Breast epithelium (tissue), 3 donors: ENCODE measurements at regions not wholly inside any gene's neighbourhood (a gene's known extent, or its start where the extent isn't known, plus 50 kb on each side); places are given as distances from the start of the nearest gene placed in this dataset.

Experiments used
- POLR2A ChIP-seq: fragments of 450-650 bp; IDR thresholded peaks from one replicate; pipeline ENCODE4 v1.6.1; 2016; ENCODE audit warnings: antibody characterized with exemption, mild to moderate bottlenecking, moderate library complexity
- POLR2AphosphoS5 ChIP-seq, 3 donors: sonication (generic); formaldehyde crosslinking; IDR thresholded peaks; one replicate each; pipeline ENCODE4 v1.6.1; 2017; ENCODE audit warnings: antibody characterized with exemption in 3 of 3
- TF ChIP-seq, protein P1 (sequence below), 3 donors: fragments of 450-650 bp; IDR thresholded peaks; one replicate each; pipeline ENCODE4 v1.5.1; 2016 to 2017; ENCODE audit warnings: antibody characterized with exemption in 3 of 3, mild to moderate bottlenecking in 3 of 3, moderate library complexity in 3 of 3

- no peak for TF ChIP-seq POLR2A
- TF ChIP-seq, protein P1, sequence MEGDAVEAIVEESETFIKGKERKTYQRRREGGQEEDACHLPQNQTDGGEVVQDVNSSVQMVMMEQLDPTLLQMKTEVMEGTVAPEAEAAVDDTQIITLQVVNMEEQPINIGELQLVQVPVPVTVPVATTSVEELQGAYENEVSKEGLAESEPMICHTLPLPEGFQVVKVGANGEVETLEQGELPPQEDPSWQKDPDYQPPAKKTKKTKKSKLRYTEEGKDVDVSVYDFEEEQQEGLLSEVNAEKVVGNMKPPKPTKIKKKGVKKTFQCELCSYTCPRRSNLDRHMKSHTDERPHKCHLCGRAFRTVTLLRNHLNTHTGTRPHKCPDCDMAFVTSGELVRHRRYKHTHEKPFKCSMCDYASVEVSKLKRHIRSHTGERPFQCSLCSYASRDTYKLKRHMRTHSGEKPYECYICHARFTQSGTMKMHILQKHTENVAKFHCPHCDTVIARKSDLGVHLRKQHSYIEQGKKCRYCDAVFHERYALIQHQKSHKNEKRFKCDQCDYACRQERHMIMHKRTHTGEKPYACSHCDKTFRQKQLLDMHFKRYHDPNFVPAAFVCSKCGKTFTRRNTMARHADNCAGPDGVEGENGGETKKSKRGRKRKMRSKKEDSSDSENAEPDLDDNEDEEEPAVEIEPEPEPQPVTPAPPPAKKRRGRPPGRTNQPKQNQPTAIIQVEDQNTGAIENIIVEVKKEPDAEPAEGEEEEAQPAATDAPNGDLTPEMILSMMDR (IDR thresholded peaks at IDR 0.05), result no peak
- no peak for TF ChIP-seq POLR2AphosphoS5 (IDR thresholded peaks at IDR 0.05)
Observed at GRCh38 chr2:7655629-7656028, 738.4 kb downstream of the RNF144A start.
